H9 (cell line): ENCODE measurements at regions not wholly inside any gene's neighbourhood (a gene's known extent, or its start where the extent isn't known, plus 50 kb on each side); places are given as distances from the start of the nearest gene placed in this dataset.
"Not testable (repeated sequence)": the region's sequence is repeated elsewhere in the genome, so short reads cannot be mapped to it uniquely, and the experiment has no call there.

ENCODE experiments used
- DNase-seq: peaks from one replicate; pipeline ENCODE4 v3.0.0-alpha.2; 2017
- H2AFZ ChIP-seq: one replicate; pipeline ENCODE4 v1.6.1; 2013; ENCODE audit warnings: mild to moderate bottlenecking, low read length, control low read depth, moderate library complexity
- H2AK5ac ChIP-seq: 2 replicates; pipeline ENCODE4 v1.6.1; 2013; ENCODE audit warnings: low read length, control low read depth, mixed read lengths; ENCODE audit not compliant: insufficient read length
- H2BK120ac ChIP-seq: one replicate; pipeline ENCODE4 v1.6.1; 2013; ENCODE audit warnings: low read depth, mild to moderate bottlenecking, low read length, control low read depth, inconsistent platforms; ENCODE audit not compliant: poor library complexity, severe bottlenecking
- H2BK12ac ChIP-seq: 2 replicates; pipeline ENCODE4 v1.6.1; 2013; ENCODE audit warnings: low read length, control low read depth, mixed read lengths, low read depth; ENCODE audit not compliant: insufficient read length
- H2BK15ac ChIP-seq: 2 replicates; pipeline ENCODE4 v1.6.1; 2013; ENCODE audit warnings: low read depth, low read length, control low read depth
- H2BK20ac ChIP-seq: one replicate; pipeline ENCODE4 v1.6.1; 2013; ENCODE audit warnings: low read depth, mild to moderate bottlenecking, low read length, control low read depth, inconsistent platforms; ENCODE audit not compliant: poor library complexity, severe bottlenecking
- H2BK5ac ChIP-seq: 2 replicates; pipeline ENCODE4 v1.6.1; 2013; ENCODE audit warnings: low read length, control low read depth, mixed read lengths; ENCODE audit not compliant: insufficient read length
- H3K14ac ChIP-seq: 2 replicates; pipeline ENCODE4 v1.6.1; 2013; ENCODE audit warnings: low read length, control low read depth; ENCODE audit not compliant: insufficient read depth
- H3K18ac ChIP-seq: 2 replicates; pipeline ENCODE4 v1.6.1; 2013; ENCODE audit warnings: low read depth, mild to moderate bottlenecking, mixed read lengths, low read length, control low read depth; ENCODE audit not compliant: insufficient read length
- H3K23ac ChIP-seq: 2 replicates; pipeline ENCODE4 v1.6.1; 2013; ENCODE audit warnings: low read length, control low read depth, mixed read lengths, low read depth; ENCODE audit not compliant: insufficient read length
- H3K23me2 ChIP-seq: 2 replicates; pipeline ENCODE4 v1.6.1; 2013; ENCODE audit warnings: low read depth, mild to moderate bottlenecking, mixed read lengths, low read length, control low read depth; ENCODE audit not compliant: insufficient read length, poor library complexity, severe bottlenecking
- H3K27ac ChIP-seq: 2 replicates; pipeline ENCODE4 v1.5.1; 2013; ENCODE audit warnings: low read length, control low read depth, mixed read lengths, low read depth; ENCODE audit not compliant: insufficient read length
- H3K27me3 ChIP-seq: 2 replicates; pipeline ENCODE4 v1.6.1; 2013; ENCODE audit warnings: low read length, control low read depth, inconsistent platforms; ENCODE audit not compliant: insufficient read depth
- H3K4ac ChIP-seq: 2 replicates; pipeline ENCODE4 v1.6.1; 2013; ENCODE audit warnings: low read depth, mild to moderate bottlenecking, control low read depth, inconsistent platforms, low read length, moderate library complexity
- H3K4me1 ChIP-seq: 2 replicates; pipeline ENCODE4 v1.6.1; 2013; ENCODE audit warnings: low read length, control low read depth, inconsistent platforms; ENCODE audit not compliant: insufficient read depth
- H3K4me2 ChIP-seq: 2 replicates; pipeline ENCODE4 v1.6.1; 2013; ENCODE audit warnings: low read length, control low read depth, mixed read lengths; ENCODE audit not compliant: insufficient read length, insufficient read depth
- H3K56ac ChIP-seq: 2 replicates; pipeline ENCODE4 v1.6.1; 2013; ENCODE audit warnings: low read depth, mild to moderate bottlenecking, mixed read lengths, low read length, control low read depth; ENCODE audit not compliant: insufficient read length
- H3K79me1 ChIP-seq: 2 replicates; pipeline ENCODE4 v1.6.1; 2013; ENCODE audit warnings: low read depth, mild to moderate bottlenecking, moderate library complexity, low read length, control low read depth, inconsistent platforms; ENCODE audit not compliant: insufficient read depth, poor library complexity, severe bottlenecking
- H3K79me2 ChIP-seq: 2 replicates; pipeline ENCODE4 v1.6.1; 2013; ENCODE audit warnings: low read length, control low read depth, inconsistent platforms; ENCODE audit not compliant: insufficient read depth
- H3K9ac ChIP-seq: 2 replicates; pipeline ENCODE4 v1.6.1; 2013; ENCODE audit warnings: low read length, control low read depth, mixed read lengths; ENCODE audit not compliant: insufficient read length; ENCODE audit errors: extremely low read depth
- H3K9me3 ChIP-seq: one replicate; pipeline ENCODE4 v1.6.1; 2013; ENCODE audit warnings: low read depth, low read length, inconsistent platforms; ENCODE audit not compliant: control insufficient read depth
- H3T11ph ChIP-seq: one replicate; pipeline ENCODE4 v1.6.1; 2013; ENCODE audit warnings: mild to moderate bottlenecking, low read length, control low read depth, inconsistent platforms
- H4K20me1 ChIP-seq: one replicate; pipeline ENCODE4 v1.6.1; 2013; ENCODE audit not compliant: control insufficient read depth, insufficient read length, insufficient read depth
- H4K5ac ChIP-seq: 2 replicates; pipeline ENCODE4 v1.6.1; 2013; ENCODE audit warnings: low read depth, mild to moderate bottlenecking, mixed read lengths, low read length, control low read depth; ENCODE audit not compliant: insufficient read length
- H4K8ac ChIP-seq: replicated peaks from 2 replicates; pipeline ENCODE4 v1.6.1; 2013; ENCODE audit warnings: low read length, control low read depth, mixed read lengths, low read depth; ENCODE audit not compliant: insufficient read length
- H4K91ac ChIP-seq: 2 replicates; pipeline ENCODE4 v1.6.1; 2013; ENCODE audit warnings: low read depth, mild to moderate bottlenecking, moderate library complexity, mixed read lengths, low read length, control low read depth; ENCODE audit not compliant: insufficient read length
- H3K27ac Mint-ChIP-seq, 3 experiments: 2 replicates in 2 of 3; 3 replicates in 1 of 3; pipeline ENCODE4 v1.8.0; 2020 to 2021; ENCODE audit warnings: mixed read lengths in 3 of 3, mild to moderate bottlenecking in 1 of 3, moderate library complexity in 1 of 3
- H3K27me3 Mint-ChIP-seq: 2 replicates; pipeline ENCODE4 v1.8.0; 2021; ENCODE audit warnings: low read depth, mild to moderate bottlenecking, moderate library complexity, mixed read lengths
- H3K36me3 Mint-ChIP-seq, 3 experiments: 2 replicates in 2 of 3; 3 replicates in 1 of 3; pipeline ENCODE4 v1.8.0; 2020 to 2021; ENCODE audit warnings: low read depth in 3 of 3, mixed read lengths in 3 of 3; ENCODE audit not compliant: insufficient read depth in 1 of 3
- H3K4me1 Mint-ChIP-seq, 2 experiments: 2 replicates each; pipeline ENCODE4 v1.8.0; 2020; ENCODE audit warnings: mixed read lengths in 2 of 2
- H3K4me3 Mint-ChIP-seq, 2 experiments: 2 replicates in 1 of 2; 3 replicates in 1 of 2; pipeline ENCODE4 v1.8.0; 2020 to 2021; ENCODE audit warnings: mild to moderate bottlenecking in 2 of 2, mixed read lengths in 2 of 2, moderate library complexity in 1 of 2
- H3K9me3 Mint-ChIP-seq, 2 experiments: 2 replicates in 1 of 2; 3 replicates in 1 of 2; pipeline ENCODE4 v1.8.0; 2020; ENCODE audit warnings: mild to moderate bottlenecking in 2 of 2, mixed read lengths in 2 of 2, moderate library complexity in 1 of 2
- WGBS: extraction: QIAGEN DNeasy Blood & Tissue Kit; methylation state at CpG from one replicate; pipeline ENCODE4 v1.1.7; 2013; ENCODE audit warnings: missing lambda C conversion rate, low lambda C conversion rate, mixed read lengths; ENCODE audit not compliant: insufficient read length; ENCODE audit errors: extremely low coverage; 5-methylcytosine and 5-hydroxymethylcytosine counted together
- TF ChIP-seq, protein P1 (sequence below): fragments of 200-600 bp; sonication (generic); conservative IDR thresholded peaks from 3 replicates; pipeline ENCODE4 v1.8.0; 2021; ENCODE audit warnings: antibody characterized with exemption, mild to moderate bottlenecking

DNA sequence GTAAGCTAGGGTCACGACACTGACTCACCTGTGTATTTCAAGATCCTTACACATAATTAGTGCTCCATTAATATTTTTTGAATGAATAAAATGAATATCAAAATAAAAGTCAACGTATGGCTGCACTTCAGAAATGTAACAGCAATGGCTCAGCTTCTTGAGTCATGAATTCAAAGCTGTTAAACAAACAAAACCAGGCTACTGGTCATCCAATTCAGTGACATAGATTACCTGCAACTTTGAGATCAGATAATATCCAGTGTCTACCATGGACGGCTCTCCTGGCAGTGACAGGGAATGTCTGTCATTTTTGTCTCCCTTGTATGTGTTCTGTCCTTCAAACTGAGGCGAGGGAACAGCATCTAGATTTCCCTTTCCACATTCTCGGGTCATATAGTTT, 225.6 kb downstream of the EFCAB11 start:
- H3K27ac Mint-ChIP-seq: no peak overlapping the region
- H3K56ac ChIP-seq: no peak overlapping the region
- peaks cover 1 to 3% of the 10 kb centered on the region in 2 experiments; a peak in 2 of 5 replicates for H3K9me3 Mint-ChIP-seq
- no peak overlapping the region for H4K5ac ChIP-seq
- H3K18ac ChIP-seq: no peak overlapping the region
- no peak overlapping the region for H3K4ac ChIP-seq
- no peak overlapping the region for H4K91ac ChIP-seq
- no peaks in the 10 kb centered on the region for H3K23me2 ChIP-seq
- no peak overlapping the region for H3K23ac ChIP-seq
- no peak overlapping the region for H3K4me3 Mint-ChIP-seq
- no peak overlapping the region for H2BK5ac ChIP-seq
- no peak overlapping the region for H2AK5ac ChIP-seq
- no peak overlapping the region for H3K9ac ChIP-seq
- no peaks in the 10 kb centered on the region; the same call in 1 of the 2 replicates for H3K4me1 ChIP-seq
- H4K20me1 ChIP-seq: no peaks in the 10 kb centered on the region
- no peak overlapping the region for H4K8ac ChIP-seq
- no peak overlapping the region for H2BK15ac ChIP-seq
- H2BK120ac ChIP-seq: no peak overlapping the region
- H2BK12ac ChIP-seq: no peak overlapping the region
- H3K27me3 Mint-ChIP-seq: no peaks in the 10 kb centered on the region
- no peak for DNase-seq
- no peak overlapping the region for H3T11ph ChIP-seq
- H2BK20ac ChIP-seq: no peak overlapping the region
- no CpG with 5 or more reads among the region's 5 CpGs for WGBS
- no peaks in the 10 kb centered on the region for H3K79me1 ChIP-seq
- H3K79me2 ChIP-seq: no peaks in the 10 kb centered on the region
- no peaks in the 10 kb centered on the region; a peak in 2 of 7 replicates for H3K36me3 Mint-ChIP-seq
- no peak overlapping the region for H3K4me2 ChIP-seq
- no peak overlapping the region for H3K14ac ChIP-seq
- no peaks in the 10 kb centered on the region for H3K9me3 ChIP-seq
- TF ChIP-seq, protein P1, sequence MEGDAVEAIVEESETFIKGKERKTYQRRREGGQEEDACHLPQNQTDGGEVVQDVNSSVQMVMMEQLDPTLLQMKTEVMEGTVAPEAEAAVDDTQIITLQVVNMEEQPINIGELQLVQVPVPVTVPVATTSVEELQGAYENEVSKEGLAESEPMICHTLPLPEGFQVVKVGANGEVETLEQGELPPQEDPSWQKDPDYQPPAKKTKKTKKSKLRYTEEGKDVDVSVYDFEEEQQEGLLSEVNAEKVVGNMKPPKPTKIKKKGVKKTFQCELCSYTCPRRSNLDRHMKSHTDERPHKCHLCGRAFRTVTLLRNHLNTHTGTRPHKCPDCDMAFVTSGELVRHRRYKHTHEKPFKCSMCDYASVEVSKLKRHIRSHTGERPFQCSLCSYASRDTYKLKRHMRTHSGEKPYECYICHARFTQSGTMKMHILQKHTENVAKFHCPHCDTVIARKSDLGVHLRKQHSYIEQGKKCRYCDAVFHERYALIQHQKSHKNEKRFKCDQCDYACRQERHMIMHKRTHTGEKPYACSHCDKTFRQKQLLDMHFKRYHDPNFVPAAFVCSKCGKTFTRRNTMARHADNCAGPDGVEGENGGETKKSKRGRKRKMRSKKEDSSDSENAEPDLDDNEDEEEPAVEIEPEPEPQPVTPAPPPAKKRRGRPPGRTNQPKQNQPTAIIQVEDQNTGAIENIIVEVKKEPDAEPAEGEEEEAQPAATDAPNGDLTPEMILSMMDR: no peak
- H3K27me3 ChIP-seq: no peaks in the 10 kb centered on the region
- no peak overlapping the region for H2AFZ ChIP-seq
- peaks cover 12% of the 10 kb centered on the region in 2 experiments for H3K4me1 Mint-ChIP-seq
- H3K27ac ChIP-seq: no peak overlapping the region

- DNase-seq, H3K27me3 Mint-ChIP-seq, H3T11ph ChIP-seq, H3K79me1 ChIP-seq, H2BK20ac ChIP-seq, H3K4ac ChIP-seq, H2AK5ac ChIP-seq, H3K27me3 ChIP-seq, H3K27ac Mint-ChIP-seq, H2BK5ac ChIP-seq, H3K9ac ChIP-seq, H3K14ac ChIP-seq, H4K5ac ChIP-seq, H3K23ac ChIP-seq, H3K9me3 Mint-ChIP-seq, H2BK120ac ChIP-seq, H4K8ac ChIP-seq, H3K36me3 Mint-ChIP-seq, H3K27ac ChIP-seq, H3K18ac ChIP-seq, H2BK12ac ChIP-seq, H3K23me2 ChIP-seq, H2BK15ac ChIP-seq, H4K91ac ChIP-seq, H3K4me1 ChIP-seq, H3K79me2 ChIP-seq, H3K56ac ChIP-seq, H3K4me3 Mint-ChIP-seq, H2AFZ ChIP-seq, H3K9me3 ChIP-seq, H4K20me1 ChIP-seq, H3K4me2 ChIP-seq: not testable (repeated sequence)
- WGBS: no CpG with 5 or more reads among the region's 6 CpGs
- H3K4me1 Mint-ChIP-seq: peaks cover 33% of the 10 kb centered on the region in 2 experiments
These were observed 228.3 kb downstream of the EFCAB11 start for GRCh38 chr14:89726226-89726625.
